ENCODE measurements at regions not wholly inside any gene's neighbourhood (a gene's known extent, or its start where the extent isn't known, plus 50 kb on each side); places are given as distances from the start of the nearest gene placed in this dataset.

DNA sequence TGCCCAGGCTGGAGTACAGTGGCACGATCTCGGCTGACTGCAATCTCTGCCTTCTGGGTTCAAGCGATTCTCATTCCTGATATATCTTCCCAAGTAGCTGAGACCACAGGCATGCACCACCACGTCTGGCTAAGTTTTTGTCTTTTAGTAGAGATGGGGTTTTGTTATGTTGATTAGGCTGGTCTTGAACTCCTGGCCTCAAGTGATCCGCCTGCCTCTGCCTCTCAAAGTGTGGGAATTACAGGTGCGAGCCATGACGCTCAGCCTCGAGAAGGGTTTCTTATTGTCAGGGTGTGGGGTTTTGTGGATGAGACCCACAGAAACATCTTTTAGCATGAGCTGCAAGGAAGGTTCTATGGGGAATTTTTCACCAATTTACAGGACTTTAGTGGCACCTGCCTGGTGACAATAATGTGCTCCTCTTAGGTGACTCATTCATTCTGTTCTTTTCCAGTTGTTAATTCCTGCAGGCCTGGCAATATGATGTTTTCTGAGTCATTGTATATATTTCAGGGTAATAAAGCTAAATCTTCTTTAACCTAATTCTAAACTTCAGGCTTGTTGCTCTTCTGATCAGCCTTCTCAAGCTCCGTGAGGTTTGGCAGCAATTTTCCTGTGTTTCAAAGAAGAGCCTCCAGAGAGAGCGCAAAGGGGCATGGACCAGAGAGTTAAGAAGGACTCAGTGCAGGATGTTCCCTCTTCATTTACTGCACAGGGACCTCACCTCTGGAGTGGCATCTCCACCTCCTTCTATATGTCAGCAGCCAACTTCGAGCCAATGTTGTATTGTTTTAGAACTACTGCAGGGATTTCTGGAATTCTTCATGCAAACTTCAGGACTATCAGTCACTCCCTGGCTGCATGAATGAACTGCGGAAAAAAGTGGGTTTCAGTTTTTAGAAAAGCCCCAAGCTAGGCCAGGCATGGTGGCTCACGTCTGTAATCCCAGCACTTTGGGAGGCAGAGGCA is 77.8 kb upstream of the ZNF618 start:
- no peak for TF ChIP-seq EZH2 (IDR thresholded peaks at IDR 0.05; ENCODE audit: insufficient read depth, low read length)
- TF ChIP-seq, protein P1, sequence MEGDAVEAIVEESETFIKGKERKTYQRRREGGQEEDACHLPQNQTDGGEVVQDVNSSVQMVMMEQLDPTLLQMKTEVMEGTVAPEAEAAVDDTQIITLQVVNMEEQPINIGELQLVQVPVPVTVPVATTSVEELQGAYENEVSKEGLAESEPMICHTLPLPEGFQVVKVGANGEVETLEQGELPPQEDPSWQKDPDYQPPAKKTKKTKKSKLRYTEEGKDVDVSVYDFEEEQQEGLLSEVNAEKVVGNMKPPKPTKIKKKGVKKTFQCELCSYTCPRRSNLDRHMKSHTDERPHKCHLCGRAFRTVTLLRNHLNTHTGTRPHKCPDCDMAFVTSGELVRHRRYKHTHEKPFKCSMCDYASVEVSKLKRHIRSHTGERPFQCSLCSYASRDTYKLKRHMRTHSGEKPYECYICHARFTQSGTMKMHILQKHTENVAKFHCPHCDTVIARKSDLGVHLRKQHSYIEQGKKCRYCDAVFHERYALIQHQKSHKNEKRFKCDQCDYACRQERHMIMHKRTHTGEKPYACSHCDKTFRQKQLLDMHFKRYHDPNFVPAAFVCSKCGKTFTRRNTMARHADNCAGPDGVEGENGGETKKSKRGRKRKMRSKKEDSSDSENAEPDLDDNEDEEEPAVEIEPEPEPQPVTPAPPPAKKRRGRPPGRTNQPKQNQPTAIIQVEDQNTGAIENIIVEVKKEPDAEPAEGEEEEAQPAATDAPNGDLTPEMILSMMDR (IDR thresholded peaks at IDR 0.05; ENCODE audit: insufficient read depth, low read depth, low read length), result no peak
- Histone ChIP-seq H3K79me2 (ENCODE audit: insufficient read depth, low read length) (no peaks in the 10 kb centered on the region), H4K20me1 (ENCODE audit: insufficient read depth, low read length) (no peaks in the 10 kb centered on the region), H3K9ac (ENCODE audit: low read length) (no peak overlapping the region), H3K4me1 (ENCODE audit: insufficient read depth, low read length) (no peaks in the 10 kb centered on the region), H3K4me2 (ENCODE audit: low read length) (no peak overlapping the region), H2AFZ (ENCODE audit: low read depth, low read length) (no peak overlapping the region), H3K9me3 (ENCODE audit: insufficient read depth, low read depth, low read length) (no peaks in the 10 kb centered on the region), H3K36me3 (ENCODE audit: insufficient read depth, low read length) (no peaks in the 10 kb centered on the region), H3K4me3 (ENCODE audit: insufficient read depth, low read depth, low read length) (no peak overlapping the region), H3K27me3 (ENCODE audit: insufficient read depth, low read length) (peaks cover 14% of the 10 kb centered on the region), H3K27ac (ENCODE audit: low read depth, low read length) (no peak overlapping the region)
- Mint-ChIP-seq H3K27ac (ENCODE audit: unreplicated experiment) (no peak overlapping the region), H3K4me1 (ENCODE audit: low read depth, unreplicated experiment) (no peaks in the 10 kb centered on the region), H3K36me3 (ENCODE audit: low read depth, unreplicated experiment) (no peaks in the 10 kb centered on the region), H3K27me3 (ENCODE audit: low read depth, unreplicated experiment) (peaks cover 35% of the 10 kb centered on the region), H3K4me3 (ENCODE audit: unreplicated experiment) (no peak overlapping the region), H3K9me3 (ENCODE audit: unreplicated experiment) (peaks cover 4% of the 10 kb centered on the region)
- FAIRE-seq (no peak), DNase-seq (ENCODE audit: low read depth) (no peak)

DNA sequence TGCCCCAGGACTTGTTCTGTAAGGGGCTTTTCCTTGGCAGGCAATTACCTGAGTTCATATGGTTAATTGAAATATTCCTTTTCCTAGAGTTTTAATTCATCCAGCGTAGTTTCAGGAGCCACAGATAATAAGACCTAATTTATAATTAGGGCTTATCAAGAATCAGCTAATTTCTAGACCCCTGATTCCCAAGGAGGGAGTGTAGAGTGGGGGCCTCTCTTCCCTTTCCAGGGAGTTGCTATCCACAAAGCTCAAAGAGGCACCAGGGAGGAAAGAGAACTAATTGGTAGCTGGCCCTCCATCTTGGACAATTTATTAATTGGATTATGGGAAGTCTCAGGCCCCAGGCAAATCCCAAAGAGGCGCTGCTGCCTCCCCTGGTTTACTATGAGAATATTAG is 75.8 kb upstream of the ZNF618 start:
- peaks cover 4% of the 10 kb centered on the region for H3K9me3 Mint-ChIP-seq (ENCODE audit: unreplicated experiment)
- Histone ChIP-seq H3K9ac (ENCODE audit: low read length) (no peak overlapping the region), H3K4me1 (ENCODE audit: insufficient read depth, low read length) (no peaks in the 10 kb centered on the region), H3K4me2 (ENCODE audit: low read length) (no peak overlapping the region), H3K79me2 (ENCODE audit: insufficient read depth, low read length) (no peaks in the 10 kb centered on the region), H3K9me3 (ENCODE audit: insufficient read depth, low read depth, low read length) (no peaks in the 10 kb centered on the region), H2AFZ (ENCODE audit: low read depth, low read length) (no peak overlapping the region), H3K36me3 (ENCODE audit: insufficient read depth, low read length) (no peaks in the 10 kb centered on the region), H3K27ac (ENCODE audit: low read depth, low read length) (no peak overlapping the region), H3K27me3 (ENCODE audit: insufficient read depth, low read length) (peaks cover 12% of the 10 kb centered on the region), H4K20me1 (ENCODE audit: insufficient read depth, low read length) (no peaks in the 10 kb centered on the region), H3K4me3 (ENCODE audit: insufficient read depth, low read depth, low read length) (no peak overlapping the region)
- H3K27ac Mint-ChIP-seq (ENCODE audit: unreplicated experiment), result no peak overlapping the region
- H3K4me3 Mint-ChIP-seq (ENCODE audit: unreplicated experiment), result no peak overlapping the region
- no peak for FAIRE-seq
- TF ChIP-seq, protein P1 (IDR thresholded peaks at IDR 0.05; ENCODE audit: insufficient read depth, low read depth, low read length), result no peak
- H3K27me3 Mint-ChIP-seq (ENCODE audit: low read depth, unreplicated experiment), result peaks cover 34% of the 10 kb centered on the region
- no peaks in the 10 kb centered on the region for H3K4me1 Mint-ChIP-seq (ENCODE audit: low read depth, unreplicated experiment)
- no peaks in the 10 kb centered on the region for H3K36me3 Mint-ChIP-seq (ENCODE audit: low read depth, unreplicated experiment)
- no peak for DNase-seq (ENCODE audit: low read depth)

All from astrocyte (in vitro differentiated cells and primary cell).